Stimulated activated naive CD8-positive, alpha-beta T cell treated with anti-CD3 and anti-CD28 coated beads, Interleukin-15, amount 100 ng/mL, for 72 hours (primary cell): ENCODE measurements at regions not wholly inside any gene's neighbourhood (a gene's known extent, or its start where the extent isn't known, plus 50 kb on each side); places are given as distances from the start of the nearest gene placed in this dataset.
A peak's percentile ranks its signal among the peaks of the same experiment; 100 is the strongest.

Source experiments
- ATAC-seq: fragments of 150-1000 bp; cut with Tn5 transposase; 2 replicates; pipeline ENCODE4 v1.10.0; 2021; ENCODE audit warnings: mild to moderate bottlenecking, moderate library complexity
- DNase-seq, 2 donors: peaks; one replicate each; pipeline ENCODE4 v3.0.0; 2021 to 2022
- H3K27ac Mint-ChIP-seq, 2 donors: one replicate each; pipeline ENCODE4 v1.8.0; 2022; ENCODE audit warnings: mild to moderate bottlenecking in 2 of 2, mixed read lengths in 2 of 2, moderate library complexity in 2 of 2
- H3K27me3 Mint-ChIP-seq: one replicate; pipeline ENCODE4 v1.8.0; 2022; ENCODE audit warnings: mixed read lengths
- H3K4me1 Mint-ChIP-seq: one replicate; pipeline ENCODE4 v1.8.0; 2022; ENCODE audit warnings: mild to moderate bottlenecking, mixed read lengths
- H3K4me3 Mint-ChIP-seq, 2 donors: one replicate each; pipeline ENCODE4 v1.8.0; 2022; ENCODE audit warnings: mild to moderate bottlenecking in 2 of 2, mixed read lengths in 2 of 2, moderate library complexity in 1 of 2
- H3K9me3 Mint-ChIP-seq, 2 donors: one replicate each; pipeline ENCODE4 v1.8.0; 2022; ENCODE audit warnings: mixed read lengths in 2 of 2

GRCh38 chr6:16927205-16927604 lies 165.9 kb upstream of the ATXN1 start:
- H3K4me1 Mint-ChIP-seq, result no peaks in the 10 kb centered on the region
- peaks cover 12% of the 10 kb centered on the region for H3K27me3 Mint-ChIP-seq
- H3K4me3 Mint-ChIP-seq, result no peak overlapping the region
- no peaks in the 10 kb centered on the region for H3K9me3 Mint-ChIP-seq
- ATAC-seq, result no peak
- DNase-seq, result no peak
- H3K27ac Mint-ChIP-seq, result no peak overlapping the region

DNA sequence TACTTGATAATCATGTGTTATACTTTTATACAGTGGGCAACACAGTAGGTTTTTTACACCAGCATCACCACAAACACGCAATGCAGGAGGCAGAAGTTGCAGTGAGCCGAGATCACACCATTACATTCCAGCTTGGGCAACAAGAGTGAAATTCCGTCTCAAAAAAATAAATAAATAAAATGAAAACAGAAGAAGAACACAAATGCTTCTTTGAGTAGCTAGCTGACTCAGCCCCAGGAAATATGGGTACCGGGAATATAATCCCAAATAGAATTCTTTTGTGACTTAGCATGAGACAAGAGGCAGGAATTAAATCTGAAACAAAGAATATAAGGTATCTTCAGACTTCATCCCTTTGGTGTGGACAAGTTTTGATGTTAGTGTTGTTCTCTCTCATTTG lies 164.2 kb upstream of the ATXN1 start:
- Mint-ChIP-seq H3K27ac (no peak overlapping the region), H3K9me3 (no peaks in the 10 kb centered on the region), H3K27me3 (peaks cover 17% of the 10 kb centered on the region), H3K4me1 (no peaks in the 10 kb centered on the region), H3K4me3 (no peak overlapping the region)
- DNase-seq, result no peak
- no peak for ATAC-seq

- H3K27ac Mint-ChIP-seq, result no peak overlapping the region
Observed at GRCh38 chr6:16922282-16922681, 161.0 kb upstream of the ATXN1 start.

DNA sequence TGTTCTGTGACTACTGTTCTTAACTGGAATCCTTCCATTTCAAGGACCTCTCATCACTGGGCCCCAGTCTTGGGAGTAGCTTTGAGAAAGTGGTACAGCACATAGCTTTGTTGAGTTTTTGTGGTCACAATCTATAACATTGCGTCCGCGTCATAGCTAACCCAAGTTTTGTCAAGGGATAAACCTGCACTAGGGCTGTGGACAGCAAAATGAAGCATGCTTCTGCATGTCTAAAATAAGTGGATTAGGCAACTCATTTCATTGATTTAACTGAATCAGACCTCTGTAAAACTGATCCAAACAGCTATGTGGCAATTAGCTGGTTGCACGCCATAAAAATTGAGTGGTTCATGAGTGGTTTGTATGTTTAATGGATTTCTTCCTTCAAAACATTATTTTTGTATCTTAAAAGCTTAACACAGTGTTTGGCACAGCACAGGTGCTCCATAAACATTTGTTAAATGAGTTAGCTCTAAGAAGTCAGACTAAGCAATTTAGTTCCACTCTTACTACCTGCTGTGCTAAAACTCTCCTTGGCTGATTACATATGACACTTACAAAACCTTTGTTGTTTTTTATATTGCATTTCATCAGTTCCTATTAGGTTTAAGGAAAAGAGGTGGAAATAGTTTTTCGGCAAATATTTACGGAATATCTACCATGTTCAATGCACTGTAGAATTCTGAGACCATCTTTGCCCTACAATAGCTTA lies 160.3 kb upstream of the ATXN1 start:
- Mint-ChIP-seq H3K27me3 (peaks cover 29% of the 10 kb centered on the region), H3K27ac (no peak overlapping the region), H3K4me1 (no peaks in the 10 kb centered on the region), H3K9me3 (no peaks in the 10 kb centered on the region), H3K4me3 (no peak overlapping the region)
- no peak for DNase-seq
- ATAC-seq, result no peak

More at GRCh38 chr6:16922282-16922681, 161.0 kb upstream of the ATXN1 start:
- DNase-seq (no peak), ATAC-seq (no peak)
- Mint-ChIP-seq H3K4me3 (no peak overlapping the region), H3K27me3 (peaks cover 29% of the 10 kb centered on the region), H3K9me3 (no peaks in the 10 kb centered on the region), H3K4me1 (no peaks in the 10 kb centered on the region)

- H3K9me3 Mint-ChIP-seq, result peaks cover 1 to 12% of the 10 kb centered on the region in 2 donors
- ATAC-seq, result no peak
- no peak overlapping the region for H3K4me3 Mint-ChIP-seq
- no peak for DNase-seq
- peaks cover 29% of the 10 kb centered on the region for H3K27me3 Mint-ChIP-seq
- peak overlapping the region in 1 of 2 donors; percentile 13 for H3K27ac Mint-ChIP-seq
- H3K4me1 Mint-ChIP-seq, result no peaks in the 10 kb centered on the region
Observed at GRCh38 chr6:16918586-16918985, 157.3 kb upstream of the ATXN1 start.

DNA sequence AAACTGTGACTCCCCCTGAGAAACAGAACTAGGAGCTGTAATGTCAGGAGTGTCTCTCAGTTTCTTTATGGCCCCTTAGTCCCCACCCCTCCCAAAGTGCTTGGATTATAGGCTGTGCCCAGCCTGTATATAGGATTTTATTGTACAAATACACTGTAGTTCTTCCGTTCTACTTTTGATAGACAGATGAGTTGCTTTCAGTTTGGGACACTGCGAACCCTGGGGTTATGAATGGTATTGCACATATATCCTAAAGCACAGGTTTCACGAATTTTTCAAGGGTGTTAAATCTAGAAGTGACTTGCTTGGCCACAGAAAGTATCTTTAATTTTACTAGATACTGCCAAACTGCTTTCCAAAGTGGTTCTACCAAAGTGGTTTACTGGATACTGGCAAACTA lies 152.9 kb upstream of the ATXN1 start:
- Mint-ChIP-seq H3K4me1 (no peaks in the 10 kb centered on the region), H3K4me3 (no peak overlapping the region), H3K27me3 (peaks cover 8% of the 10 kb centered on the region), H3K27ac (no peak overlapping the region), H3K9me3 (peaks cover 15 to 16% of the 10 kb centered on the region in 2 donors)
- DNase-seq (no peak), ATAC-seq (no peak)

DNA sequence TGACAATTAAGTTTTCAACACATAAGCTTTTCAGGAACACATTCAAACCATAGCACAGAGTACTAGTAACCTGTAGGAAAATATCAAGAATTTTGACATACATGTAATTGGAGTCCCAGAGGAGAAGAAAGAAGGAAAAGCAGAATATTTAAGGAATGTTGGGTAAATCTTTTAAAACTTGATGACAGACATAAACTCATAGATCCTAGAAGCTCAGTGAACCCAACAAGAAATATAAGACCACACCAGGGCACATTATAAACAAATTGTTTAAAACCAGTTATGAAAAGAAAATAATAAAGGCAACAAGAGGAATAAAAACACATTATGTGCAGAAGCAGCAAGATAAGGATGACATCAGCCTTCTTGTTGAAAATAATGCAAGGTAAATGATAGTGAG lies 151.5 kb upstream of the ATXN1 start:
- peaks cover 15 to 16% of the 10 kb centered on the region in 2 donors for H3K9me3 Mint-ChIP-seq
- H3K4me1 Mint-ChIP-seq, result no peaks in the 10 kb centered on the region
- no peak overlapping the region for H3K27ac Mint-ChIP-seq
- H3K4me3 Mint-ChIP-seq, result no peak overlapping the region
- peaks cover 4% of the 10 kb centered on the region for H3K27me3 Mint-ChIP-seq
- ATAC-seq (no peak), DNase-seq (no peak)

- peaks cover 15 to 16% of the 10 kb centered on the region in 2 donors for H3K9me3 Mint-ChIP-seq
- ATAC-seq (no peak), DNase-seq (no peak)
- H3K4me3 Mint-ChIP-seq, result no peak overlapping the region
- no peak overlapping the region for H3K27ac Mint-ChIP-seq
- peaks cover 8% of the 10 kb centered on the region for H3K27me3 Mint-ChIP-seq
- no peaks in the 10 kb centered on the region for H3K4me1 Mint-ChIP-seq
Observed at GRCh38 chr6:16911088-16911487, 149.8 kb upstream of the ATXN1 start.

DNA sequence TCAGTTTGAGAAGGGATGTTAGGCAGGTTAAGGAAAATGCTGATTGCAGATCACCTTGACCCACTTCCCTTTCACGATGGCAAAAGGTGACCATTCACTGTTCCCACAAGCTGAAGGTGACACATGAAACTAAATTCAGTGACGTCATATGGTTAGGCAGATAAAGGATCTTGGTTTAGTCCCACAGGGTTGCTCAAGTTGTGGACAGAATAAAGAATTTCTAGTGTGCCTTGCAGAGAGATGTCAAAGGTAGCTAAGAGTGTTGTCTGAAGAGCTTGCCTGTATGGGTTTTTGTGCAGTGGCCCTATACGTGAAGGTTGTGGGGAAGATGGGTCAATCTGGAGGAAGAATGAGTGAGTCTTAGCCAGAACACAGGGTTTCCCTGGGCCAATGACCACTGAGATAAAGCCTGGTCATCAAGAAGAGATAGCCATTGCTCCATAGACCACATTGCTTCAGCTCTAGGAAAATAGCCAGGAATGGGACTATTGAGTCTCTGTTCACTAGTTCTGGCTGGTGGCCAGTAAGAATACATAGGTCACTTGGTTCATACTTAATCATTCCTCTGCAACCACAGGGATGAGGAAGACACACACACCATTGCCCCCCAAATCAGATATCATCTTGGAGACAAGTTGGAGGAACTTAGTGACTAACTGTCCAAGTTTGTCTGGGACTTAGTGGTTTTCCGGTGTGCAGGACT lies 148.5 kb upstream of the ATXN1 start:
- Mint-ChIP-seq H3K4me3 (no peak overlapping the region), H3K27me3 (peaks cover 14% of the 10 kb centered on the region), H3K9me3 (peaks cover 13 to 15% of the 10 kb centered on the region in 2 donors), H3K27ac (no peak overlapping the region), H3K4me1 (no peaks in the 10 kb centered on the region)
- DNase-seq (no peak), ATAC-seq (no peak)

DNA sequence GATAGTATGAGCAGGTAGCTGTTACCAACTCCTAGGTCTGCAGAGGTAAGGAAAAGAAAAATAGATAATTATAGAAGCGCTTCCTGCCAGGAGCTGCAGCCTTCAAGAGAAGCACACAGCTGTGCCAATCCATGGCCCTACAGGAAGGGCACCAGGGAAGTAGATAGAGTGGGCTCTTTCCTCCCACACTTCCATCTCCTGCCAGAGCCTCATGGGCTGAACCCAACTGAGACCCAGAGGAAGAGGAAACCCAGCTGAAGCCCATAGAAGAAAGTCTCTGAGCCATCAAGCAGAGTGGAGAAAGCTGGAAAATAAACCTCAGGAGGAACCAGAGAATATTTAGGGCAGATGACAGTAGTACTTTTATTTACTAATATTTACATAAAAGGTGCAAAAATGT lies 146.7 kb upstream of the ATXN1 start:
- no peak overlapping the region for H3K4me3 Mint-ChIP-seq
- H3K9me3 Mint-ChIP-seq, result peaks cover 0 to 11% of the 10 kb centered on the region in 2 donors
- H3K4me1 Mint-ChIP-seq, result no peaks in the 10 kb centered on the region
- ATAC-seq (no peak), DNase-seq (no peak)
- H3K27me3 Mint-ChIP-seq, result peaks cover 32% of the 10 kb centered on the region
- H3K27ac Mint-ChIP-seq, result peak overlapping the region in 1 of 2 donors; percentile 15

- DNase-seq, result no peak
Observed at GRCh38 chr6:16904957-16905356, 143.7 kb upstream of the ATXN1 start.

GRCh38 chr6:16903470-16903869 lies 142.2 kb upstream of the ATXN1 start:
- no peak for ATAC-seq
- Mint-ChIP-seq H3K4me1 (no peaks in the 10 kb centered on the region), H3K9me3 (no peaks in the 10 kb centered on the region), H3K27me3 (peaks cover 35% of the 10 kb centered on the region), H3K4me3 (no peak overlapping the region), H3K27ac (no peak overlapping the region)
- DNase-seq, result no peak

More at GRCh38 chr6:16904957-16905356, 143.7 kb upstream of the ATXN1 start:
- no peaks in the 10 kb centered on the region for H3K4me1 Mint-ChIP-seq
- ATAC-seq, result no peak
- H3K9me3 Mint-ChIP-seq, result no peaks in the 10 kb centered on the region
- H3K27me3 Mint-ChIP-seq, result peaks cover 35% of the 10 kb centered on the region
- no peak overlapping the region for H3K4me3 Mint-ChIP-seq
- no peak overlapping the region for H3K27ac Mint-ChIP-seq

GRCh38 chr6:16902502-16902901 lies 141.2 kb upstream of the ATXN1 start:
- Mint-ChIP-seq H3K27me3 (peaks cover 28% of the 10 kb centered on the region), H3K27ac (no peak overlapping the region), H3K9me3 (no peaks in the 10 kb centered on the region), H3K4me3 (no peak overlapping the region), H3K4me1 (no peaks in the 10 kb centered on the region)
- DNase-seq, result no peak
- no peak for ATAC-seq

DNA sequence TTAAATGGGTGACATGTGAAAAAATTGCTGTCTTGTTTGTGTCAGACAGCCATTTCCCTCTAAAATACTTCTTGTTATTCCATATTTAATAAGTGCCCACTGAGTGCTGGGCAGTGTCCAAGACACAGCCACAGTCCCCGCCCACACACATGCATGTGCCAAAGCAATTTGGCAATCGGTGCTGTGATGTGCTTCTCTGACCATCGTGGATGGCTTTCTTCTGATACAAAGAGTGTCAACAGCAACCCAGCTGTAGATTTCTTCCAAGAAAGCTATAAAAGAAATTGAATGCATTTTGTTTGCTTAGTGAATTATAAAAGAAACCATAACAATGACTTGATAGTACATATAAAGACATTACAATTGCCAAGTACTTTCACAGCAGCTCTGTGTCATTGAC lies 140.5 kb upstream of the ATXN1 start:
- H3K9me3 Mint-ChIP-seq, result no peaks in the 10 kb centered on the region
- DNase-seq, result no peak
- no peaks in the 10 kb centered on the region for H3K4me1 Mint-ChIP-seq
- no peak overlapping the region for H3K27ac Mint-ChIP-seq
- no peak overlapping the region for H3K4me3 Mint-ChIP-seq
- no peak for ATAC-seq
- H3K27me3 Mint-ChIP-seq, result peaks cover 27% of the 10 kb centered on the region

DNA sequence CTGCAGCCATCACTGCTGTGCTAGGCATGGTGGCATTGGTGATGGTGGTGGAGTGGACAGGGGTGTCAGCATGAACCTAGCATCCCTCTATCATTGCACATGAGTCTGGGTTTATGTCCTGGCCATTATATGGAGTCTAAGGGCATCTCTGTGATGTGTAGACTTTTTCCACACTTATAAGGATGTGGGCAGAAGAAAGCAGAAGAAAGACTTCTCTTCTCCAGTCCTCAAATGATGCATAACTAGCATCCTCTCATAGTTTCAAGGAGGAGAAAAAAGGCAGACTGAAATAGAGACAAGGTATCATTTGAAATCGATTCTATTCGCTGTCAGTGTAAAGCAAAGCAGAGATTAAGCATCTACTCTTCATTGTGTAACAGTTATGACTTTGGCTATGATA lies 140.0 kb upstream of the ATXN1 start:
- no peak for DNase-seq
- Mint-ChIP-seq H3K27ac (no peak overlapping the region), H3K27me3 (peaks cover 27% of the 10 kb centered on the region), H3K4me1 (no peaks in the 10 kb centered on the region), H3K9me3 (no peaks in the 10 kb centered on the region), H3K4me3 (no peak overlapping the region)
- ATAC-seq, result no peak

DNA sequence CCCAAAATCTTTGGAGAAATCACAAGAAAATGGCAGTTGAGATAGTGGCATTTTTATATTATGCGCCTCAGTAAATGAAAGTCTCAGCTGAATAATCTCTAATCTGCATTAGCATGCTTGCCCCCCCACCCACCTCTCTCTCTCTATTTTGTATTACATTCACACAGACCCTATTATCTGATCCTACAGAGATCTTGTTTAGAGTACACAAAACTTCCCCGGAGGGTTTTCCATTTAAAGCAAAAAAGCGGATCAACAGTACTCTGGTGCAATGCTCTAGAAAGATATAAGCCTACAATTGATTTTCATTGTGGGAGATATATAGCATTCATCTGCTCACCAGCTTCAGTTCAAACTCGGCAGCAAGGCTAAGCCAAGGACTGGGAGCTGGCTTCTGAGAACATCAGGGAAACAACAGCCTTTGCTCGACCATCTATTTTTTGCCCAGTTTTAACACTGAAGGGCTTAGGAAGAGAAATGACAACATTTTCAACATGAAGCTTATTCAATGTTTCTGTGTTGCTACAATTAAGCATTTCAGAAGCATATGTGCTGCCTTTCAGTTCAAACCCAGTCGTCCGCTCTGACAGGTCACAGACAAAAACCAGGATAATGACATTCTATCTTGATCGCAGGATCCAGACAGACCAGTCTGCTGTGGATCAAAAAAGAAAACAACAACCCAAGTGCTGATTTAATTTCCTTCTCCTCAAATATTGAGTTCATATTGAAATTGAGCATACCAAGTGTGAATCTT lies 137.6 kb upstream of the ATXN1 start:
- no peak overlapping the region for H3K4me3 Mint-ChIP-seq
- DNase-seq (no peak), ATAC-seq (no peak)
- no peak overlapping the region for H3K27ac Mint-ChIP-seq
- H3K27me3 Mint-ChIP-seq, result peaks cover 11% of the 10 kb centered on the region
- no peaks in the 10 kb centered on the region for H3K4me1 Mint-ChIP-seq
- peaks cover 0 to under 1% of the 10 kb centered on the region in 2 donors for H3K9me3 Mint-ChIP-seq
